ENCODE measurements at regions not wholly inside any gene's neighbourhood (a gene's known extent, or its start where the extent isn't known, plus 50 kb on each side); places are given as distances from the start of the nearest gene placed in this dataset.
A peak's percentile ranks its signal among the peaks of the same experiment; 100 is the strongest.

DNA sequence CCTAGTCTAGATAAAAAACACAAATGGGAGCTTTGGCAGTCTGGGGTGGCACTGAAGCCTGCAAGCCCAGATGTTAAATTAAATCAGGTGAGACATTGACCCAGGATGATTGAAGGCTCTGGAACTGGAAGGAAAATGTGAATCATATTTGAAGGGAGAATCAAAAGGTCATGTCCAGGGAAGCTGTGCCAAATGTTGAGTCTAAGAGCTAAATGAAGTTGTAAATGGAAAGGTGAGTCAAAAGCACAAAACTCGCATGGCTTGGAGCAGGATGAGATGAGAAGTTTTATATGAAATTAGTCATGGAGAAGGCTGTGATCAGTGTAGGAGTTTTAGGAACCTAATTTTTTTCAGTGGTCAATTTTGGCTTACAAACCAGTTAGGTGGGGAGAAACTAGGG lies 301.1 kb downstream of the BLID start:
- DNase-seq = no peak
- H3K4me1 ChIP-seq = no peaks in the 10 kb centered on the region
- TF ChIP-seq, protein P1, sequence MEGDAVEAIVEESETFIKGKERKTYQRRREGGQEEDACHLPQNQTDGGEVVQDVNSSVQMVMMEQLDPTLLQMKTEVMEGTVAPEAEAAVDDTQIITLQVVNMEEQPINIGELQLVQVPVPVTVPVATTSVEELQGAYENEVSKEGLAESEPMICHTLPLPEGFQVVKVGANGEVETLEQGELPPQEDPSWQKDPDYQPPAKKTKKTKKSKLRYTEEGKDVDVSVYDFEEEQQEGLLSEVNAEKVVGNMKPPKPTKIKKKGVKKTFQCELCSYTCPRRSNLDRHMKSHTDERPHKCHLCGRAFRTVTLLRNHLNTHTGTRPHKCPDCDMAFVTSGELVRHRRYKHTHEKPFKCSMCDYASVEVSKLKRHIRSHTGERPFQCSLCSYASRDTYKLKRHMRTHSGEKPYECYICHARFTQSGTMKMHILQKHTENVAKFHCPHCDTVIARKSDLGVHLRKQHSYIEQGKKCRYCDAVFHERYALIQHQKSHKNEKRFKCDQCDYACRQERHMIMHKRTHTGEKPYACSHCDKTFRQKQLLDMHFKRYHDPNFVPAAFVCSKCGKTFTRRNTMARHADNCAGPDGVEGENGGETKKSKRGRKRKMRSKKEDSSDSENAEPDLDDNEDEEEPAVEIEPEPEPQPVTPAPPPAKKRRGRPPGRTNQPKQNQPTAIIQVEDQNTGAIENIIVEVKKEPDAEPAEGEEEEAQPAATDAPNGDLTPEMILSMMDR (IDR thresholded peaks at IDR 0.05) = no peak
- no peak for TF ChIP-seq POLR2A (IDR thresholded peaks at IDR 0.05)
- 41 to 43% methylated on average over 1 of the region's 1 CpG for WGBS, 2 donors
- no peak overlapping the region for H3K4me3 ChIP-seq
- no peaks in the 10 kb centered on the region for H3K27me3 ChIP-seq
- no peak overlapping the region for H3K27ac ChIP-seq
- H3K36me3 ChIP-seq = no peaks in the 10 kb centered on the region
- intact Hi-C loops (cut with DNase I) = no loop called here
- peaks cover 0 to 13% (median 9%) of the 10 kb centered on the region in 3 donors for H3K9me3 ChIP-seq

DNA sequence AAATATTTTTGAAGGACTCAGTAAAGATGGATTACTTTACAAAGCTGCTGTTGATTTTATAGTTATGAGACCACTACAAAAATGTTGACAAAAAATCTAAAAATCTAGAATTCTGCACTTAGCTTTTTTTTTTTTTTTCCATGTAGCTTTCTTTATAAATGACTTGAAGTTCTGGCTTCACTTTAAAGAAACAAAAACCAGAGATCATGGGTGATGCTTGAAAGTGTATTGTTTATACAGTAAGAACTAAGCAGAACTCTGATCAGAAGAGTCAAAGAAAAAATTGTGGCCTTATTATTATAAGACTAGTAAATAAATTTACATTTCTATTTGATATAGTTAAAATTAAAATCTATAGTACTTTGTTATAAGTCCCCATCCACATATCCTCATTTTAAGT lies 301.7 kb downstream of the BLID start:
- H3K9me3 ChIP-seq = peaks cover 0 to 13% (median 9%) of the 10 kb centered on the region in 3 donors
- DNase-seq = no peak
- TF ChIP-seq POLR2A (IDR thresholded peaks at IDR 0.05) = no peak
- TF ChIP-seq, protein P1 (IDR thresholded peaks at IDR 0.05) = no peak

DNA sequence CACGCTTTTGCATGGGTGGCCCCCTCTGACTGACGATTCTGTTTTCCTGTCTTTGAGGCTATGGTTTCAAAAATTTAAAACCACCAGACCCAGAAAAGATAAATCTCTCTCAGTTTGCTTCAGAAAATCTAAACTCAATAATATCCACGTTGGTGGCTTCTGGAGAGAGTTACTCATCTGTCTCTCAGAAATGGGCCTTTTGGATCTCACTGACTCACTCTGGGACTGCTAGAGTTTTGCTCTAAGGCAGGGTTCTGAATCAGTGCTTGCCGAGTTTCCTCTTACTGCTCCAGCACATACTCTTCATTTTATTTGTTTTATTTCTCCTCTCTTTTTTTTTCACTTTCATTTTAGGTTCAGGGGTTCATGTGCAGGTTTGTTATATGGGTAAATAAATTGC lies 305.7 kb downstream of the BLID start:
- H3K27ac ChIP-seq = peak overlapping the region in 2 of 4 donors; percentile 51 to 55
- intact Hi-C loops (cut with DNase I) = no loop called here
- H3K9me3 ChIP-seq = peaks cover 0 to 13% (median 9%) of the 10 kb centered on the region in 3 donors
- TF ChIP-seq POLR2A (IDR thresholded peaks at IDR 0.05) = no peak
- TF ChIP-seq, protein P1 (IDR thresholded peaks at IDR 0.05) = no peak
- H3K4me3 ChIP-seq = no peak overlapping the region
- no peaks in the 10 kb centered on the region for H3K36me3 ChIP-seq
- DNase-seq = no peak
- no peaks in the 10 kb centered on the region for H3K27me3 ChIP-seq
- no peaks in the 10 kb centered on the region for H3K4me1 ChIP-seq
- WGBS, 2 donors = 36 to 43% methylated on average over 4 of the region's 4 CpGs

More for the DNA sequence above, 301.7 kb downstream of the BLID start:
- Histone ChIP-seq H3K27me3 (no peaks in the 10 kb centered on the region), H3K4me3 (no peak overlapping the region), H3K27ac (no peak overlapping the region), H3K36me3 (no peaks in the 10 kb centered on the region), H3K4me1 (no peaks in the 10 kb centered on the region)
- intact Hi-C loops (cut with DNase I) = no loop called here

DNA sequence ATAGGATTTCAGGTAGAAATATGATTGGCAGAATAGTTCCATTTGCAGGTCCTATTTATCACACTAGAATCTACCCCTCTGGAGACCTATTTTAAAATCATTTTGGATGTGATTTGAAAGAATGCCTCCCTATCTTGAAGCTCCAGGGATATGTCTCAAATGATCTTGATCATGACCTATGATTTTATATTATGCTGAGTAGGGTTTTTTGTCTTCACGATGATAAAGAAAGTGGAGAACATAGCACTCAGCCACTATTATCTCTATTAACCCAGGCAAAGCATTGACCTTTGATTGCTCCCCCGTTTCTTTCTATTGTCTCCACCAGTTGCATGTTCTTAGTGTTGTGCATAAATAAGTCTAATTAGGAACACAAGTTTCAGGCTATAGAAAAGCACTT lies 307.9 kb downstream of the BLID start:
- intact Hi-C loops (cut with DNase I) = no loop called here

DNA sequence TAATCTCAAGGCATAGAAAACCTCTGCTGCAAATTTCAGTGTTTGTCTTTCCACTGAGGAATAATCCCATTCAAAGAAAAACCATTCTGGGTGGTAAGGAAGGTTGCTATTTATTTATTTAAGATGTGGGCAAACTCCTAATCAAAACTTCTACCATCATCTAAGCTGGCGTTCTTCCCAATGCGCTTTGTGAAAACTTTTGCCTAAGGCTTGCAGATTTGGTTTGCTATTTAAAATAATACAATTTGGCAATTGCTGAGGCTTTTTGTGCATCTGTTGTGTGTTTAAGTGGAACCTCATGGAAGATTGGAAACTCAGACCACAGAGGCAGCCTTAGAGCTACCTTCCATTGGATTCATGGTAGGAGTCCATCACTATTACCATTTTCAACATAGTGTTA lies 309.0 kb downstream of the BLID start:
- intact Hi-C loops (cut with DNase I) = no loop called here
- no peak overlapping the region for H3K4me3 ChIP-seq
- TF ChIP-seq POLR2A (IDR thresholded peaks at IDR 0.05) = no peak
- TF ChIP-seq, protein P1 (IDR thresholded peaks at IDR 0.05) = no peak

More for the DNA sequence above, 307.9 kb downstream of the BLID start:
- WGBS, 2 donors = 82 to 89% methylated on average over 2 of the region's 2 CpGs
- H3K27ac ChIP-seq = no peak overlapping the region
- no peak for DNase-seq
- no peak overlapping the region for H3K4me3 ChIP-seq
- H3K27me3 ChIP-seq = no peaks in the 10 kb centered on the region
- H3K9me3 ChIP-seq = peaks cover 0 to 9% (median 5%) of the 10 kb centered on the region in 3 donors
- TF ChIP-seq POLR2A (IDR thresholded peaks at IDR 0.05) = no peak
- TF ChIP-seq, protein P1 (IDR thresholded peaks at IDR 0.05) = no peak
- H3K36me3 ChIP-seq = no peaks in the 10 kb centered on the region
- no peaks in the 10 kb centered on the region for H3K4me1 ChIP-seq

More for the DNA sequence above, 309.0 kb downstream of the BLID start:
- Histone ChIP-seq H3K4me1 (no peaks in the 10 kb centered on the region), H3K9me3 (no peaks in the 10 kb centered on the region), H3K36me3 (no peaks in the 10 kb centered on the region), H3K27ac (no peak overlapping the region), H3K27me3 (no peaks in the 10 kb centered on the region)
- whole genome bisulfite sequencing, 2 donors = 47 to 65% methylated on average over 2 of the region's 2 CpGs
- no peak for DNase-seq
